ENCODE measurements at regions not wholly inside any gene's neighbourhood (a gene's known extent, or its start where the extent isn't known, plus 50 kb on each side); places are given as distances from the start of the nearest gene placed in this dataset.

- ATAC-seq (ENCODE audit: low FRiP score): no peak
- no peak for TF ChIP-seq CTCF (IDR thresholded peaks at IDR 0.05)
- no peak for DNase-seq (ENCODE audit: low spot score)
These were observed 165.7 kb upstream of the RARB start for GRCh38 chr3:25262322-25262721.

GRCh38 chr3:25265284-25265683 is 162.8 kb upstream of the RARB start:
- ATAC-seq (ENCODE audit: low FRiP score) (no peak), DNase-seq (ENCODE audit: low spot score) (no peak)
- TF ChIP-seq CTCF (IDR thresholded peaks at IDR 0.05): no peak

GRCh38 chr3:25266677-25267076 is 161.4 kb upstream of the RARB start:
- no peak for ATAC-seq (ENCODE audit: low FRiP score)
- no peak for DNase-seq (ENCODE audit: low spot score)
- no peak for TF ChIP-seq CTCF (IDR thresholded peaks at IDR 0.05)

- DNase-seq (ENCODE audit: low spot score): no peak
These were observed 156.0 kb upstream of the RARB start for GRCh38 chr3:25272090-25272489.

GRCh38 chr3:25273582-25274171 is 154.4 kb upstream of the RARB start:
- DNase-seq (ENCODE audit: low spot score): no peak
- no peak for ATAC-seq (ENCODE audit: low FRiP score)
- no peak for TF ChIP-seq CTCF (IDR thresholded peaks at IDR 0.05)

More at GRCh38 chr3:25272090-25272489, 156.0 kb upstream of the RARB start:
- TF ChIP-seq CTCF (IDR thresholded peaks at IDR 0.05): no peak
- ATAC-seq (ENCODE audit: low FRiP score): no peak

GRCh38 chr3:25277503-25277902 is 150.6 kb upstream of the RARB start:
- no peak for DNase-seq (ENCODE audit: low spot score)
- no peak for TF ChIP-seq CTCF (IDR thresholded peaks at IDR 0.05)
- ATAC-seq (ENCODE audit: low FRiP score): no peak

DNA sequence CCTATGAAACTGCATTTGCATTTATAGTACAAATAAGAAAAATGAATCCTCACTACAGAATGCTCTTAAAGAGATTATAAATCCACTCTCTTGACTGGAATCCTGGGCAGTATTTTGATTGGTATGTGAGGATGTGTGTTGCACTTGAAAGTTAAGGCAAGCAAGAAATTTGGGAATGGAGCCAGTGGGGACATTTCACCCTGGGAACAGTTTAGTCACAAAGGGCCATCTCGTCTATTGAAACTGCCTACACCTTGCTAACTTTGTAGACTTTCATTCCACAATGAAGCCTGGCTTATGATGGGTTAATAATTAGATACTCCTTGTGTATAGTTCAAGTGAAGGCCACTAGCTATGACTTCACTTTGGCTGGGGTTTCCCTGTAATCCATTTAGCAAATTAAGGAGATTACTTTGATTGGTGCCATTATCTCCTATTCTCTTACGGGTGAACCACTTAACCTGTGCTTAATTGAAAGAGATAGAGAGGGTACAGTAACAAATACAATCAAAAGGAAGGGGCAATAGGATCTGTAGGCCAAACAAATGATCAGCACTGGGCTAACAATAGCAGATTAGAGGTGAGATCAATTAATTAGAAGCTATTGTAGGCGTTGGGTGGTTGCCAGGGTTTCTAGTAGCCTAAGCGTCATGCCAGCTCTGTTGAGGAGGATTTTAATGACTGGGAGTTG is 146.9 kb upstream of the RARB start:
- TF ChIP-seq CTCF (IDR thresholded peaks at IDR 0.05): no peak
- ATAC-seq (ENCODE audit: low FRiP score): no peak
- DNase-seq (ENCODE audit: low spot score): no peak

Measured in omental fat pad (tissue), 3 donors.